ENCODE measurements at regions not wholly inside any gene's neighbourhood (a gene's known extent, or its start where the extent isn't known, plus 50 kb on each side); places are given as distances from the start of the nearest gene placed in this dataset.

DNA sequence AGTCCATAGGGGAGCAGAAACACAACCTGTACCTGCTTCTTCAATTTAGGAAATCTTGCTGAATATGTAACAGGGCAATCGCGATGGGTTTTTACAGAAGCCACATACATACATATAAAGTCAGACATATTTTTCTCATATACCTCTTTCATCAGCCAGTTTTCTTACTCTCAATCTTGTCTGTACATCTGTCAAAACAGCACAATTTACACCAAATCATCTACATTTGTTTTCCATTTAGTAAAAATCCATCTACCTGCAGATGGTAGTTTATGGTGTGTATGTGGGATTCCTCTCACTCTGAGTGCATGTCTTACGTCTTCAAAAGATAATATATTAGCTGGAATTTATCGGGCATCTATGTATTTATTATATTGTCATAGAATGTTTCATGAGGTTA lies 208.7 kb downstream of the ZPLD1 start:
- intact Hi-C loops (cut with micrococcal nuclease), result no loop called here
- no peaks in the 10 kb centered on the region for H3K4me1 Mint-ChIP-seq
- TF ChIP-seq, protein P1, sequence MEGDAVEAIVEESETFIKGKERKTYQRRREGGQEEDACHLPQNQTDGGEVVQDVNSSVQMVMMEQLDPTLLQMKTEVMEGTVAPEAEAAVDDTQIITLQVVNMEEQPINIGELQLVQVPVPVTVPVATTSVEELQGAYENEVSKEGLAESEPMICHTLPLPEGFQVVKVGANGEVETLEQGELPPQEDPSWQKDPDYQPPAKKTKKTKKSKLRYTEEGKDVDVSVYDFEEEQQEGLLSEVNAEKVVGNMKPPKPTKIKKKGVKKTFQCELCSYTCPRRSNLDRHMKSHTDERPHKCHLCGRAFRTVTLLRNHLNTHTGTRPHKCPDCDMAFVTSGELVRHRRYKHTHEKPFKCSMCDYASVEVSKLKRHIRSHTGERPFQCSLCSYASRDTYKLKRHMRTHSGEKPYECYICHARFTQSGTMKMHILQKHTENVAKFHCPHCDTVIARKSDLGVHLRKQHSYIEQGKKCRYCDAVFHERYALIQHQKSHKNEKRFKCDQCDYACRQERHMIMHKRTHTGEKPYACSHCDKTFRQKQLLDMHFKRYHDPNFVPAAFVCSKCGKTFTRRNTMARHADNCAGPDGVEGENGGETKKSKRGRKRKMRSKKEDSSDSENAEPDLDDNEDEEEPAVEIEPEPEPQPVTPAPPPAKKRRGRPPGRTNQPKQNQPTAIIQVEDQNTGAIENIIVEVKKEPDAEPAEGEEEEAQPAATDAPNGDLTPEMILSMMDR (IDR thresholded peaks at IDR 0.05), result no peak
- H3K27me3 Mint-ChIP-seq, result no peaks in the 10 kb centered on the region
- H3K27ac Mint-ChIP-seq, result no peak overlapping the region
- no peaks in the 10 kb centered on the region for H3K36me3 Mint-ChIP-seq (ENCODE audit: low read depth)
- ATAC-seq (ENCODE audit: low read depth) (no peak), DNase-seq (no peak)
- POLR2A ChIA-PET, result no interaction called here
- peaks cover 2% of the 10 kb centered on the region for H3K9me3 Mint-ChIP-seq
- CTCF ChIA-PET, result no interaction called here
- no peak overlapping the region for H3K4me3 Mint-ChIP-seq

DNA sequence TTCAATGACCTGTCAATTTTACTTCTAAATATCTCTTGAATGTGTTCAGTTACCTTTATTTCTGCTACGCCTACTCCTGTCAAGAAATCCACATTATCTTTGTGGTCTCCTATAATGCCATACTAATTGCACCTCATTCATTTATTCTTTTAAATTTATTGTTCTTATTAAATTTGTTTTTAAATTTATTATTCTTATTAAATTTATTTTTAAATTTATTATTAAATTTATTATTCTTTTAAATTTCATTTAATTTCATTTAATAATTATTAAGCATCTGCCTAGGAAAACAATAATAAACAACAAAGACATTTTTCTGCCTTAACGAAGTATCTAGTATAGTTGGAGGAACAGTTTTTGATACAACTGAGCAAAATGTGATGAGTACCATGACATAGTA lies 211.7 kb downstream of the ZPLD1 start:
- POLR2A ChIA-PET, result no interaction called here
- TF ChIP-seq, protein P1 (IDR thresholded peaks at IDR 0.05), result no peak
- H3K4me3 Mint-ChIP-seq, result no peak overlapping the region
- CTCF ChIA-PET, result no interaction called here
- no peaks in the 10 kb centered on the region for H3K4me1 Mint-ChIP-seq
- intact Hi-C loops (cut with micrococcal nuclease), result no loop called here
- H3K36me3 Mint-ChIP-seq (ENCODE audit: low read depth), result no peaks in the 10 kb centered on the region
- DNase-seq, result no peak
- no peak overlapping the region for H3K27ac Mint-ChIP-seq
- H3K27me3 Mint-ChIP-seq, result no peaks in the 10 kb centered on the region
- ATAC-seq (ENCODE audit: low read depth), result no peak
- peaks cover 2% of the 10 kb centered on the region for H3K9me3 Mint-ChIP-seq

DNA sequence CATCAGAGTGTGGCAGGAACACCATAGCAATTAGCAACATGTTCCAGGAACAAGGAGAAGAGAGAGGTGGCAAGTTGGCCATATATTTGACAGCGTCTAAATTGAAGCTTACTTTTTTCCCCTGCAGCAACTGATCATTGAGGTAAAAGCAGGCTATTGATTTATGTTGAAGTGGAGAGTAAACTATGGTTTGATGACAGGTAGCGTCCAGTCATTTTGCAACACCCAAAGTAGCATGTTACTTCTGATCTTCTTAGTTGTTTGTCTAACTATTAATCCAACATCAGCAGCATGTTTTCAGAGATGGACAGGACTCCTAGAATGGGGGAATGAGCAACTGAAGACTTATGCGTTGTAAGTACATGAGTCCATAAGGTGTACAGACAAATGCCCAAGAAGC lies 225.8 kb downstream of the ZPLD1 start:
- H3K27ac Mint-ChIP-seq, result no peak overlapping the region
- DNase-seq (no peak), ATAC-seq (ENCODE audit: low read depth) (no peak)
- H3K36me3 Mint-ChIP-seq (ENCODE audit: low read depth), result no peaks in the 10 kb centered on the region
- peaks cover 1% of the 10 kb centered on the region for H3K27me3 Mint-ChIP-seq
- no peaks in the 10 kb centered on the region for H3K9me3 Mint-ChIP-seq
- intact Hi-C loops (cut with micrococcal nuclease), result no loop called here
- H3K4me1 Mint-ChIP-seq, result no peaks in the 10 kb centered on the region
- CTCF ChIA-PET, result no interaction called here
- no peak overlapping the region for H3K4me3 Mint-ChIP-seq
- TF ChIP-seq, protein P1 (IDR thresholded peaks at IDR 0.05), result no peak
- POLR2A ChIA-PET, result no interaction called here

DNA sequence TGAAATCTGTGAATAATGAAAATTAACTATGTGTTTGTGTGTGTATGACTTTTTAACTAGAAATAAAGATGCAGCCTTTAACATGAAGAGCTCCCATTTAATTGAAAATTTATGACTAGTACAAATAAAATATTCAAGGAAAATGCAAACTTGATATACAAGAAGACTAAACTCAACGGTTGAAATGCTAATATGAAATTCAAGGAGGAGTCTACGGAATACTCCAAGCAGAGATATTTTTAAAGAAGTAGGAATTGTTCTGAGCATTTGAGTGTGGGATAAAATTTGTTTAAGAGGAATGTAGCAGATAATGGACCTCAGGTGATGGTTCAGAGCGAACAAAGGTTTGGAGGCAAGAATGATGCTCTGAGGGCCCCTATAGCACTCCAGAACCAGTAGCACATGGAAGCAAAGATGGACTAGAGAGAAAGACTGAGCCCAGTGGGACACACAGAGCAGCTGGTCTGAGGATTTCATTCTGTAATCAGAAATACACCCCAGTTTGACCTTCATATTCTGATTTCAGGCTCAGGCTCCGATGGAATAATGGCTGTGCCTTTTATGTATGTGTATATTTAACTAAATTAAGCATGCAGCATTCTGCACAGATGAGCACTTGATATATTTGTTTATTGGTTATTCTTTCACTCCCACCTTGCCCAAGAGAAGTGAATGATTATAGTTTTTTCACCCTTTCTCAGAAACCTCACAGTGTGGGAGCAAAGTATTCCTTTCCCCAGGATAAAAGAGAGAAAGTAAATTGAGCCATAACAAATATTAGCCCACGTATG lies 227.1 kb downstream of the ZPLD1 start:
- H3K27ac Mint-ChIP-seq, result no peak overlapping the region
- no peaks in the 10 kb centered on the region for H3K36me3 Mint-ChIP-seq (ENCODE audit: low read depth)
- H3K4me3 Mint-ChIP-seq, result no peak overlapping the region
- no peaks in the 10 kb centered on the region for H3K9me3 Mint-ChIP-seq
- CTCF ChIA-PET, result no interaction called here
- intact Hi-C loops (cut with micrococcal nuclease), result no loop called here
- TF ChIP-seq, protein P1 (IDR thresholded peaks at IDR 0.05), result no peak
- DNase-seq, result no peak
- H3K27me3 Mint-ChIP-seq, result peaks cover 1% of the 10 kb centered on the region
- no peak for ATAC-seq (ENCODE audit: low read depth)
- POLR2A ChIA-PET, result no interaction called here
- no peaks in the 10 kb centered on the region for H3K4me1 Mint-ChIP-seq

DNA sequence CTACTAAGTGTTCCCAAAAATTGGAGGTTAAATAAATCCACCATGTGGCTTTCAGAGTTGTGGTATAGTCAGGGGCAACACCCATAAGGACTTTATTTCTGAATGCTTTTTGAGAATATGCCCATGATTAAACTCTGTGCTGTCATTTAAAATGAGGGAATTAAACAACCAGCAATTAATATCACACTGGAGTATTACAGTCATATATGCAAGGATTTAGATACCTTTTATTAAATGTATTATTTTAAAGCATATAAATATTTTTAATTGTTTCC lies 227.6 kb downstream of the ZPLD1 start:
- Mint-ChIP-seq H3K9me3 (no peaks in the 10 kb centered on the region), H3K4me3 (no peak overlapping the region), H3K36me3 (ENCODE audit: low read depth) (no peaks in the 10 kb centered on the region), H3K27ac (no peak overlapping the region), H3K27me3 (peaks cover 1% of the 10 kb centered on the region), H3K4me1 (no peaks in the 10 kb centered on the region)
- intact Hi-C loops (cut with micrococcal nuclease), result no loop called here
- no peak for ATAC-seq (ENCODE audit: low read depth)
- POLR2A ChIA-PET, result no interaction called here
- TF ChIP-seq, protein P1 (IDR thresholded peaks at IDR 0.05), result no peak
- no peak for DNase-seq
- CTCF ChIA-PET, result no interaction called here
